Right atrium auricular region (tissue), 2 donors: ENCODE measurements at regions not wholly inside any gene's neighbourhood (a gene's known extent, or its start where the extent isn't known, plus 50 kb on each side); places are given as distances from the start of the nearest gene placed in this dataset.

ENCODE experiments used
- DNase-seq: peaks from one replicate; pipeline ENCODE4 v3.0.0-alpha.2; 2019; ENCODE audit warnings: low spot score
- H3K27ac ChIP-seq, 2 donors: fragments of 200-600 bp; sonication (generic); 1 replicate in 1 of 2; 2 replicates in 1 of 2; pipeline ENCODE4 v1.5.1; 2016 to 2019
- H3K27me3 ChIP-seq, 2 donors: fragments of 200-600 bp; sonication (generic); one replicate each; pipeline versions ENCODE4 v1.5.1 to v1.6.0; 2017 to 2019
- H3K36me3 ChIP-seq: fragments of 200-600 bp; sonication (generic); one replicate; pipeline ENCODE4 v1.5.1; 2016
- H3K4me1 ChIP-seq, 2 donors: fragments of 200-600 bp; sonication (generic); one replicate each; pipeline versions ENCODE4 v1.5.1 to v1.6.0; 2017 to 2019
- H3K4me3 ChIP-seq, 2 donors: fragments of 200-600 bp; sonication (generic); 1 replicate in 1 of 2; 2 replicates in 1 of 2; pipeline ENCODE4 v1.5.1; 2017 to 2019; ENCODE audit warnings: mild to moderate bottlenecking in 1 of 2, moderate library complexity in 1 of 2
- H3K9me3 ChIP-seq, 2 donors: fragments of 200-600 bp; sonication (generic); one replicate each; pipeline ENCODE4 v1.5.1; 2019
- CTCF ChIP-seq, 2 donors: fragments of 200-600 bp; sonication (generic); IDR thresholded peaks; one replicate each; pipeline ENCODE4 v1.5.1; 2019; ENCODE audit warnings: antibody characterized with exemption in 2 of 2

GRCh38 chr5:45189042-45189441 lies 380.3 kb downstream of the MRPS30 start:
- no peaks in the 10 kb centered on the region for H3K27me3 ChIP-seq
- no peak overlapping the region for H3K4me3 ChIP-seq
- no peak for DNase-seq
- H3K4me1 ChIP-seq: no peaks in the 10 kb centered on the region
- H3K36me3 ChIP-seq: no peaks in the 10 kb centered on the region
- H3K9me3 ChIP-seq: no peaks in the 10 kb centered on the region
- no peak for TF ChIP-seq CTCF (IDR thresholded peaks at IDR 0.05)
- H3K27ac ChIP-seq: no peak overlapping the region

- no peak for TF ChIP-seq CTCF (IDR thresholded peaks at IDR 0.05)
- H3K27me3 ChIP-seq: no peaks in the 10 kb centered on the region
- H3K9me3 ChIP-seq: no peaks in the 10 kb centered on the region
- no peaks in the 10 kb centered on the region for H3K36me3 ChIP-seq
- H3K4me3 ChIP-seq: no peak overlapping the region
- no peaks in the 10 kb centered on the region for H3K4me1 ChIP-seq
- no peak for DNase-seq
- no peak overlapping the region for H3K27ac ChIP-seq
Observed at GRCh38 chr5:45189481-45189880, 380.7 kb downstream of the MRPS30 start.

- Histone ChIP-seq H3K4me1 (no peaks in the 10 kb centered on the region), H3K27me3 (no peaks in the 10 kb centered on the region), H3K36me3 (no peaks in the 10 kb centered on the region), H3K27ac (no peak overlapping the region), H3K4me3 (no peak overlapping the region), H3K9me3 (no peaks in the 10 kb centered on the region)
- TF ChIP-seq CTCF (IDR thresholded peaks at IDR 0.05): no peak
- DNase-seq: no peak
Observed at GRCh38 chr5:45195026-45195425, 386.3 kb downstream of the MRPS30 start.
